ENCODE measurements at regions not wholly inside any gene's neighbourhood (a gene's known extent, or its start where the extent isn't known, plus 50 kb on each side); places are given as distances from the start of the nearest gene placed in this dataset.
"Not testable (repeated sequence)": the region's sequence is repeated elsewhere in the genome, so short reads cannot be mapped to it uniquely, and the experiment has no call there.

- H3K4me3 ChIP-seq (ENCODE audit: low read depth, low read length): no peak overlapping the region
- 84% methylated on average over 4 of the region's 4 CpGs for WGBS
- no peak overlapping the region for H3K27ac ChIP-seq (ENCODE audit: low read depth)
- DNase-seq (ENCODE audit: extremely low spot score): no peak
- no peaks in the 10 kb centered on the region for H3K4me1 ChIP-seq (ENCODE audit: insufficient read depth)
- no peaks in the 10 kb centered on the region for H3K36me3 ChIP-seq (ENCODE audit: insufficient read depth)
These were observed 70.6 kb upstream of the CCN2 start for GRCh38 chr6:132021552-132022375.

GRCh38 chr6:132020918-132021317 is 69.7 kb upstream of the CCN2 start:
- DNase-seq (ENCODE audit: extremely low spot score); H3K36me3 ChIP-seq (ENCODE audit: insufficient read depth); H3K4me3 ChIP-seq (ENCODE audit: low read depth, low read length); H3K4me1 ChIP-seq (ENCODE audit: insufficient read depth): not testable (repeated sequence)
- WGBS: 96% methylated on average over 4 of the region's 4 CpGs
- peak overlapping the region; percentile 38 for H3K27ac ChIP-seq (ENCODE audit: low read depth)

GRCh38 chr6:132020138-132020581 is 69.0 kb upstream of the CCN2 start:
- peak overlapping the region; percentile 3 for H3K27ac ChIP-seq (ENCODE audit: low read depth)
- no peak overlapping the region for H3K4me3 ChIP-seq (ENCODE audit: low read depth, low read length)
- H3K36me3 ChIP-seq (ENCODE audit: insufficient read depth): no peaks in the 10 kb centered on the region
- 35% methylated on average over 6 of the region's 6 CpGs for WGBS
- H3K4me1 ChIP-seq (ENCODE audit: insufficient read depth): no peaks in the 10 kb centered on the region
- peak; percentile 53 for DNase-seq (ENCODE audit: extremely low spot score)

- Histone ChIP-seq H3K36me3 (ENCODE audit: insufficient read depth) (no peaks in the 10 kb centered on the region), H3K27ac (ENCODE audit: low read depth) (peak overlapping the region; percentile 48), H3K4me1 (ENCODE audit: insufficient read depth) (no peaks in the 10 kb centered on the region), H3K4me3 (ENCODE audit: low read depth, low read length) (no peak overlapping the region)
- WGBS: 85% methylated on average over 1 of the region's 1 CpG
- no peak for DNase-seq (ENCODE audit: extremely low spot score)
These were observed 68.4 kb upstream of the CCN2 start for GRCh38 chr6:132019586-132019985.

GRCh38 chr6:132017942-132018341 is 66.8 kb upstream of the CCN2 start:
- no peak for DNase-seq (ENCODE audit: extremely low spot score)

GRCh38 chr6:132016396-132016795 is 65.2 kb upstream of the CCN2 start:
- DNase-seq (ENCODE audit: extremely low spot score): no peak
- Histone ChIP-seq H3K4me1 (ENCODE audit: insufficient read depth) (no peaks in the 10 kb centered on the region), H3K4me3 (ENCODE audit: low read depth, low read length) (no peak overlapping the region), H3K27ac (ENCODE audit: low read depth) (no peak overlapping the region), H3K36me3 (ENCODE audit: insufficient read depth) (no peaks in the 10 kb centered on the region)
- 67% methylated on average over 1 of the region's 1 CpG for WGBS

More at GRCh38 chr6:132017942-132018341, 66.8 kb upstream of the CCN2 start:
- H3K27ac ChIP-seq (ENCODE audit: low read depth): no peak overlapping the region
- H3K4me3 ChIP-seq (ENCODE audit: low read depth, low read length): no peak overlapping the region
- no peaks in the 10 kb centered on the region for H3K4me1 ChIP-seq (ENCODE audit: insufficient read depth)
- no peaks in the 10 kb centered on the region for H3K36me3 ChIP-seq (ENCODE audit: insufficient read depth)
- WGBS: 83% methylated on average over 3 of the region's 3 CpGs

GRCh38 chr6:132011582-132011981 is 60.4 kb upstream of the CCN2 start:
- Histone ChIP-seq H3K36me3 (ENCODE audit: insufficient read depth) (no peaks in the 10 kb centered on the region), H3K27ac (ENCODE audit: low read depth) (no peak overlapping the region), H3K4me3 (ENCODE audit: low read depth, low read length) (no peak overlapping the region), H3K4me1 (ENCODE audit: insufficient read depth) (no peaks in the 10 kb centered on the region)
- WGBS: 57% methylated on average over 2 of the region's 2 CpGs
- DNase-seq (ENCODE audit: extremely low spot score): no peak

GRCh38 chr6:132009175-132009574 is 58.0 kb upstream of the CCN2 start:
- H3K4me3 ChIP-seq (ENCODE audit: low read depth, low read length): no peak overlapping the region
- H3K4me1 ChIP-seq (ENCODE audit: insufficient read depth): no peaks in the 10 kb centered on the region
- no peaks in the 10 kb centered on the region for H3K36me3 ChIP-seq (ENCODE audit: insufficient read depth)
- H3K27ac ChIP-seq (ENCODE audit: low read depth): no peak overlapping the region
- DNase-seq (ENCODE audit: extremely low spot score): no peak

- no peaks in the 10 kb centered on the region for H3K4me1 ChIP-seq (ENCODE audit: insufficient read depth)
- H3K27ac ChIP-seq (ENCODE audit: low read depth): no peak overlapping the region
- no peaks in the 10 kb centered on the region for H3K36me3 ChIP-seq (ENCODE audit: insufficient read depth)
- 69% methylated on average over 2 of the region's 2 CpGs for WGBS
- no peak for DNase-seq (ENCODE audit: extremely low spot score)
- H3K4me3 ChIP-seq (ENCODE audit: low read depth, low read length): no peak overlapping the region
These were observed 56.5 kb upstream of the CCN2 start for GRCh38 chr6:132007474-132008190.

- no peak overlapping the region for H3K27ac ChIP-seq (ENCODE audit: low read depth)
- DNase-seq (ENCODE audit: extremely low spot score): no peak
- no peaks in the 10 kb centered on the region for H3K4me1 ChIP-seq (ENCODE audit: insufficient read depth)
- no peak overlapping the region for H3K4me3 ChIP-seq (ENCODE audit: low read depth, low read length)
- no peaks in the 10 kb centered on the region for H3K36me3 ChIP-seq (ENCODE audit: insufficient read depth)
- WGBS: 85% methylated on average over 2 of the region's 2 CpGs
These were observed 54.0 kb upstream of the CCN2 start for GRCh38 chr6:132005178-132005577.

GRCh38 chr6:132004668-132005067 is 53.5 kb upstream of the CCN2 start:
- 78% methylated on average over 1 of the region's 1 CpG for WGBS
- Histone ChIP-seq H3K36me3 (ENCODE audit: insufficient read depth) (no peaks in the 10 kb centered on the region), H3K4me1 (ENCODE audit: insufficient read depth) (no peaks in the 10 kb centered on the region), H3K27ac (ENCODE audit: low read depth) (no peak overlapping the region), H3K4me3 (ENCODE audit: low read depth, low read length) (no peak overlapping the region)
- DNase-seq (ENCODE audit: extremely low spot score): no peak

GRCh38 chr6:132003516-132004178 is 52.5 kb upstream of the CCN2 start:
- Histone ChIP-seq H3K36me3 (ENCODE audit: insufficient read depth) (no peaks in the 10 kb centered on the region), H3K27ac (ENCODE audit: low read depth) (no peak overlapping the region), H3K4me1 (ENCODE audit: insufficient read depth) (no peaks in the 10 kb centered on the region), H3K4me3 (ENCODE audit: low read depth, low read length) (no peak overlapping the region)
- DNase-seq (ENCODE audit: extremely low spot score): no peak
- WGBS: 93% methylated on average over 7 of the region's 7 CpGs

All from urinary bladder (tissue), 3 donors.